HepG2 (cell line): ENCODE measurements at regions not wholly inside any gene's neighbourhood (a gene's known extent, or its start where the extent isn't known, plus 50 kb on each side); places are given as distances from the start of the nearest gene placed in this dataset.

ENCODE experiments used
- CCAR2 ChIP-seq: fragments of 200-400 bp; formaldehyde crosslinking; optimal IDR thresholded peaks from 2 replicates; pipeline ENCODE3; 2018; ENCODE audit warnings: low read depth, mild to moderate bottlenecking, low read length, moderate library complexity
- CREB1 ChIP-seq, 2 experiments: fragments of 450-650 bp in 1 of 2; IDR thresholded peaks; 2 replicates each; pipeline ENCODE4 v1.6.1; 2016 to 2017; ENCODE audit warnings: control low read depth in 1 of 2, mild to moderate bottlenecking in 1 of 2, missing compliant biosample characterization in 1 of 2, missing genetic modification characterization in 1 of 2
- HOXD1 ChIP-seq: sonication (generic); formaldehyde crosslinking; IDR thresholded peaks from 2 replicates; pipeline ENCODE4 v1.5.0; 2020; ENCODE audit warnings: missing genetic modification reagents
- RAD21 ChIP-seq: fragments of 450-650 bp; formaldehyde crosslinking; IDR thresholded peaks from 2 replicates; pipeline ENCODE4 v1.5.0; 2020; ENCODE audit warnings: mild to moderate bottlenecking
- ZKSCAN8 ChIP-seq: IDR thresholded peaks from 2 replicates; pipeline ENCODE4 v1.6.1; 2016; ENCODE audit warnings: borderline replicate concordance, missing genetic modification reagents, missing compliant biosample characterization
- ZNF878 ChIP-seq: sonication (generic); formaldehyde crosslinking; IDR thresholded peaks from 2 replicates; pipeline ENCODE4 v1.8.1; 2023; ENCODE audit warnings: mild to moderate bottlenecking, missing genetic modification reagents, moderate library complexity
- TF ChIP-seq, protein P1 (sequence below): sonication (generic); formaldehyde crosslinking; IDR thresholded peaks from 2 replicates; pipeline ENCODE4 v1.9.0; 2021; ENCODE audit warnings: missing genetic modification reagents, mild to moderate bottlenecking, borderline replicate concordance
- TF ChIP-seq, protein P2 (sequence below): IDR thresholded peaks from 2 replicates; pipeline ENCODE4 v1.6.1; 2018; ENCODE audit warnings: missing genetic modification reagents, mild to moderate bottlenecking, missing compliant biosample characterization
- TF ChIP-seq, protein P3 (sequence below): IDR thresholded peaks from 2 replicates; pipeline ENCODE4 v1.6.1; 2012; ENCODE audit warnings: inconsistent platforms
- TF ChIP-seq, protein P4 (sequence below): sonication (generic); formaldehyde crosslinking; IDR thresholded peaks from 2 replicates; pipeline ENCODE4 v1.5.0; 2020; ENCODE audit warnings: mild to moderate bottlenecking, missing genetic modification reagents, moderate library complexity

DNA sequence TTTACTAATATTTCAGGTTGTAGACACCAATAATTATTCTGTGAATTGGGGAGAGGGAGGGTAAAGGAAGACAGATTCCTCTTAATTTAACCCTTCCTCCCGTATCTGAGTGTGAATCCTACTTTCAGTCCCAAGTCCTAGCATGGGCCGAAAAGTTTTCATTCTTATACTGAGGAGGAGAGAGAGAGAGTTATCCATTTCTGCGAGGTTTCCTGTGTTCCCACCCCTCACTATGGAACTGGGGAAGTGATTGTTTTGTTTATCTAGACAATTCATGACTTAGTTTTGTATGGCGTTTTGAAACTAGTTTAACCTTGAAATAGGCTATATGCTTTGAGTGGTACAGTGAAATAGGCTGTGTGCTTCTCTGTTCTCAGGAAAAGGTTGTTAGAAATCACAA is 134.0 kb upstream of the DPYD start:
- TF ChIP-seq RAD21 (no peak), CREB1 (IDR thresholded peaks at IDR 0.05) (no peak), CREB1 (CRISPR knock-in tag; IDR thresholded peaks at IDR 0.05) (no peak), CCAR2 (no peak), ZNF878 (CRISPR knock-in tag) (no peak), HOXD1 (no peak), ZKSCAN8 (no peak)
- TF ChIP-seq, protein P1, sequence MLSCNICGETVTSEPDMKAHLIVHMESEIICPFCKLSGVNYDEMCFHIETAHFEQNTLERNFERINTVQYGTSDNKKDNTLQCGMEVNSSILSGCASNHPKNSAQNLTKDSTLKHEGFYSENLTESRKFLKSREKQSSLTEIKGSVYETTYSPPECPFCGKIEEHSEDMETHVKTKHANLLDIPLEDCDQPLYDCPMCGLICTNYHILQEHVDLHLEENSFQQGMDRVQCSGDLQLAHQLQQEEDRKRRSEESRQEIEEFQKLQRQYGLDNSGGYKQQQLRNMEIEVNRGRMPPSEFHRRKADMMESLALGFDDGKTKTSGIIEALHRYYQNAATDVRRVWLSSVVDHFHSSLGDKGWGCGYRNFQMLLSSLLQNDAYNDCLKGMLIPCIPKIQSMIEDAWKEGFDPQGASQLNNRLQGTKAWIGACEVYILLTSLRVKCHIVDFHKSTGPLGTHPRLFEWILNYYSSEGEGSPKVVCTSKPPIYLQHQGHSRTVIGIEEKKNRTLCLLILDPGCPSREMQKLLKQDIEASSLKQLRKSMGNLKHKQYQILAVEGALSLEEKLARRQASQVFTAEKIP (CRISPR knock-in tag): no peak
- TF ChIP-seq, protein P2, sequence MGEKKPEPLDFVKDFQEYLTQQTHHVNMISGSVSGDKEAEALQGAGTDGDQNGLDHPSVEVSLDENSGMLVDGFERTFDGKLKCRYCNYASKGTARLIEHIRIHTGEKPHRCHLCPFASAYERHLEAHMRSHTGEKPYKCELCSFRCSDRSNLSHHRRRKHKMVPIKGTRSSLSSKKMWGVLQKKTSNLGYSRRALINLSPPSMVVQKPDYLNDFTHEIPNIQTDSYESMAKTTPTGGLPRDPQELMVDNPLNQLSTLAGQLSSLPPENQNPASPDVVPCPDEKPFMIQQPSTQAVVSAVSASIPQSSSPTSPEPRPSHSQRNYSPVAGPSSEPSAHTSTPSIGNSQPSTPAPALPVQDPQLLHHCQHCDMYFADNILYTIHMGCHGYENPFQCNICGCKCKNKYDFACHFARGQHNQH (CRISPR knock-in tag): no peak
- TF ChIP-seq, protein P3, sequence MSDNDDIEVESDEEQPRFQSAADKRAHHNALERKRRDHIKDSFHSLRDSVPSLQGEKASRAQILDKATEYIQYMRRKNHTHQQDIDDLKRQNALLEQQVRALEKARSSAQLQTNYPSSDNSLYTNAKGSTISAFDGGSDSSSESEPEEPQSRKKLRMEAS: no peak
- TF ChIP-seq, protein P4, sequence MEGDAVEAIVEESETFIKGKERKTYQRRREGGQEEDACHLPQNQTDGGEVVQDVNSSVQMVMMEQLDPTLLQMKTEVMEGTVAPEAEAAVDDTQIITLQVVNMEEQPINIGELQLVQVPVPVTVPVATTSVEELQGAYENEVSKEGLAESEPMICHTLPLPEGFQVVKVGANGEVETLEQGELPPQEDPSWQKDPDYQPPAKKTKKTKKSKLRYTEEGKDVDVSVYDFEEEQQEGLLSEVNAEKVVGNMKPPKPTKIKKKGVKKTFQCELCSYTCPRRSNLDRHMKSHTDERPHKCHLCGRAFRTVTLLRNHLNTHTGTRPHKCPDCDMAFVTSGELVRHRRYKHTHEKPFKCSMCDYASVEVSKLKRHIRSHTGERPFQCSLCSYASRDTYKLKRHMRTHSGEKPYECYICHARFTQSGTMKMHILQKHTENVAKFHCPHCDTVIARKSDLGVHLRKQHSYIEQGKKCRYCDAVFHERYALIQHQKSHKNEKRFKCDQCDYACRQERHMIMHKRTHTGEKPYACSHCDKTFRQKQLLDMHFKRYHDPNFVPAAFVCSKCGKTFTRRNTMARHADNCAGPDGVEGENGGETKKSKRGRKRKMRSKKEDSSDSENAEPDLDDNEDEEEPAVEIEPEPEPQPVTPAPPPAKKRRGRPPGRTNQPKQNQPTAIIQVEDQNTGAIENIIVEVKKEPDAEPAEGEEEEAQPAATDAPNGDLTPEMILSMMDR: no peak
